SK-N-MC (cell line): ENCODE measurements at regions not wholly inside any gene's neighbourhood (a gene's known extent, or its start where the extent isn't known, plus 50 kb on each side); places are given as distances from the start of the nearest gene placed in this dataset.

ENCODE experiments used
- EZH2 ChIP-seq: fragments of 200-600 bp; sonication (generic); IDR thresholded peaks from one replicate; pipeline ENCODE4 v1.6.1; 2017; ENCODE audit warnings: antibody characterized with exemption
- FOXP2 ChIP-seq: optimal IDR thresholded peaks from 2 replicates; pipeline ENCODE3; 2011; ENCODE audit warnings: mild to moderate bottlenecking, moderate library complexity; ENCODE audit not compliant: insufficient read depth; ENCODE audit errors: extremely low read length, control extremely low read depth

DNA sequence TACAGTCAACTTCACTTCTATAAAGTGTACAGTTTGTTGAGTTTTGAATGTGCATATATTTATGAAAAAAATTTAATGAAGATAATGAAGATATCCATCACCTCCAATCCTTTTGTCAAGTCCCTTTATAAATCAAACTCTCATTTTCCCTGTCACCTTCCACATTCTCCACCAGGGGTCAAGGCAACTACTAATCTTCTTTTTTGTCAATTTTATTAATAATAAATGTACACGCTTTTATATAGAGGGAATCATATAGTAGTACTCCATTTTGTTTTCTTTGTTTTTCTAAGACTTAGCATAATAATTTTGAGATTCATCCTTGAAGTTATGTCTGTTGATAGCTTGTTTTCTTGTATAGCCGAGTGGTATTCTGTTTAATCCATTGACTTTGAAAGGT is 1594.2 kb upstream of the PRMT6 start:
- TF ChIP-seq EZH2 (no peak), FOXP2 (no peak)
